HepG2 (cell line): ENCODE measurements at regions not wholly inside any gene's neighbourhood (a gene's known extent, or its start where the extent isn't known, plus 50 kb on each side); places are given as distances from the start of the nearest gene placed in this dataset.

ENCODE experiments used
- DPF2 ChIP-seq: sonication (generic); formaldehyde crosslinking; IDR thresholded peaks from 2 replicates; pipeline ENCODE4 v1.4.0; 2020; ENCODE audit warnings: mild to moderate bottlenecking, low read depth, missing genetic modification reagents, borderline replicate concordance
- ZFP41 ChIP-seq: sonication (generic); formaldehyde crosslinking; IDR thresholded peaks from 2 replicates; pipeline ENCODE4 v1.4.0; 2020; ENCODE audit warnings: mild to moderate bottlenecking, missing genetic modification reagents, borderline replicate concordance
- TF ChIP-seq, protein P1 (sequence below): sonication (generic); formaldehyde crosslinking; IDR thresholded peaks from 2 replicates; pipeline ENCODE4 v1.4.0; 2020; ENCODE audit warnings: mild to moderate bottlenecking, missing genetic modification reagents, borderline replicate concordance

DNA sequence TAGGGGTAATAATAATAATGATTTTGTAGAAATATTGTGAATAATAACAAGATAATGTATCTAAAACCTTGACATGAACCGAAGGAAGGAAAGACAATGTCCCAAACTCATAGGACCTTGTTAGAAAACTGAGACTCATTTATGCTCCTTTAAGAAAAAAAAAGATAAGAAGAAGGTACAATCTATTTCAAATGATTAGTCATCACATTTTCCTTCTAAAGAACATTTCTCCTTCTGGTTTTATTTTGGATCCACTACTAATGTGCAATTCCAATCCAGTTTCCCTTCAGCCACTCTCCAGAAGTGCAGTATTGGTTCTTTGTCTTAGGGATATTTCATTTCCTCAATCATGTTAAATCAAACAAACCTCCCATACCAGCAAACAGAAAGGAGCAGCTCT, 526.7 kb downstream of the FUT8 start:
- TF ChIP-seq, protein P1, sequence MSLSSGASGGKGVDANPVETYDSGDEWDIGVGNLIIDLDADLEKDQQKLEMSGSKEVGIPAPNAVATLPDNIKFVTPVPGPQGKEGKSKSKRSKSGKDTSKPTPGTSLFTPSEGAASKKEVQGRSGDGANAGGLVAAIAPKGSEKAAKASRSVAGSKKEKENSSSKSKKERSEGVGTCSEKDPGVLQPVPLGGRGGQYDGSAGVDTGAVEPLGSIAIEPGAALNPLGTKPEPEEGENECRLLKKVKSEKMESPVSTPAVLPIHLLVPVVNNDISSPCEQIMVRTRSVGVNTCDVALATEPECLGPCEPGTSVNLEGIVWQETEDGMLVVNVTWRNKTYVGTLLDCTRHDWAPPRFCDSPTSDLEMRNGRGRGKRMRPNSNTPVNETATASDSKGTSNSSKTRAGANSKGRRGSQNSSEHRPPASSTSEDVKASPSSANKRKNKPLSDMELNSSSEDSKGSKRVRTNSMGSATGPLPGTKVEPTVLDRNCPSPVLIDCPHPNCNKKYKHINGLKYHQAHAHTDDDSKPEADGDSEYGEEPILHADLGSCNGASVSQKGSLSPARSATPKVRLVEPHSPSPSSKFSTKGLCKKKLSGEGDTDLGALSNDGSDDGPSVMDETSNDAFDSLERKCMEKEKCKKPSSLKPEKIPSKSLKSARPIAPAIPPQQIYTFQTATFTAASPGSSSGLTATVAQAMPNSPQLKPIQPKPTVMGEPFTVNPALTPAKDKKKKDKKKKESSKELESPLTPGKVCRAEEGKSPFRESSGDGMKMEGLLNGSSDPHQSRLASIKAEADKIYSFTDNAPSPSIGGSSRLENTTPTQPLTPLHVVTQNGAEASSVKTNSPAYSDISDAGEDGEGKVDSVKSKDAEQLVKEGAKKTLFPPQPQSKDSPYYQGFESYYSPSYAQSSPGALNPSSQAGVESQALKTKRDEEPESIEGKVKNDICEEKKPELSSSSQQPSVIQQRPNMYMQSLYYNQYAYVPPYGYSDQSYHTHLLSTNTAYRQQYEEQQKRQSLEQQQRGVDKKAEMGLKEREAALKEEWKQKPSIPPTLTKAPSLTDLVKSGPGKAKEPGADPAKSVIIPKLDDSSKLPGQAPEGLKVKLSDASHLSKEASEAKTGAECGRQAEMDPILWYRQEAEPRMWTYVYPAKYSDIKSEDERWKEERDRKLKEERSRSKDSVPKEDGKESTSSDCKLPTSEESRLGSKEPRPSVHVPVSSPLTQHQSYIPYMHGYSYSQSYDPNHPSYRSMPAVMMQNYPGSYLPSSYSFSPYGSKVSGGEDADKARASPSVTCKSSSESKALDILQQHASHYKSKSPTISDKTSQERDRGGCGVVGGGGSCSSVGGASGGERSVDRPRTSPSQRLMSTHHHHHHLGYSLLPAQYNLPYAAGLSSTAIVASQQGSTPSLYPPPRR (CRISPR knock-in tag): no peak
- TF ChIP-seq ZFP41 (CRISPR knock-in tag): no peak
- TF ChIP-seq DPF2: no peak
